GM19452 (cell line): ENCODE measurements at regions not wholly inside any gene's neighbourhood (a gene's known extent, or its start where the extent isn't known, plus 50 kb on each side); places are given as distances from the start of the nearest gene placed in this dataset.

Experiments used
- ATAC-seq: cut with Tn5 transposase; IDR thresholded peaks from one replicate; pipeline ENCODE4 v1.9.1; 2021; ENCODE audit not compliant: unreplicated experiment

DNA sequence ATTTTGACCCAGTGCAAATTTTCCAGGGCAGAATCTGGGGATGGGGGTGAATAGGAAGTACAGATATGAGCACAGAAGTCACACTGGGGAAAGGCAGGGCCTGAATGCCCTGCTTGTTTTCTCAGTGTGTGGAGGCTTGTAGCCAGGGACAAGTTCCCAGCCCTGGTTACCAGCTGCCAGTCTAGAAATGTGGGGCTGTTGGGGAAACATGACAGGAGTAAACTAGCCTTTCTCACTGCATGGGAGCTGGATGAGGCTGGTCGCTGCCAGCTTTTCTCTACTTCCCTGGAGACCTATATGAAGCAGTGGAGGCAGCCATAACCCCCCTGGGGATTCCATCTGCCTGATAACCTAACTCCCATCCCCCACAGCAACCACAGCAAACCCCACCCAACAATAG, 2267.7 kb downstream of the PCDH9 start:
- no peak for ATAC-seq

DNA sequence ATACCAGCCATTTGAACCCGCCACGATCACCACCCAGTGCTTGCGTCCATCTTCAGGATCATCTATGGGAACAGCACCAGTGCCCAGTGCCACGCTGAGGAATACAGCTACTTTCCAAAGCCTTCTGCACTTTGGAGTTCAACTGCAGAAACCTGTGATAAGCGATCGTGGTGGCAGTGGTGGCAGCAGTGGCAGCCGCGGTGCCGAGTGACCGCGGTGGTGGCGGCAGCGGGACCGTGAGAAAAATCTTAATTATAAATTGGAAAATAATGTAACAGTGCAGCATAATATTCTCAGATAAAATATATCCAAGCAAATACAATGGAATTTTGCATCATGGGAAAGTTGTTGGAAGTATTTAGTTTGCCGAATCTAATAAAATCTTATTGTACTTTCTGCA, 2270.9 kb downstream of the PCDH9 start:
- ATAC-seq: no peak

DNA sequence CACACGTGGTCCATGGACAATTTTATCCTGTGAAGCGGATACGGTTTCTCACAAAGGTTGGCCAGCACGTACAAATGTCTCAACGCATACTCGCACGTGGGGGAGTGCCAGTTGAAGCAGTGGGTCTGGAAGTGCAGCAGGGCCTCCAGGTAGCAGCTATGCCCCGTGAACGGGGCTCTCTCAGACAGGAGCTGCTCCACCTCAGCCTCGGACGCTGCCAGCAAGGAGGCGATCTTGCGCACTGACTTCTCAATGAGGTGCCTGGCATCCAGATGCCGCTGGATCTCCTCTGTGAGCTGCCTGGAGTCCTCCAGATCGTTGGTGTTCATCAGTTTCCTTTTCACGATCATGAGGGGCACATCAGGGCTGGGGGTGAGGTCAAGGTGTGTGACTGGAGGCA, 2272.0 kb downstream of the PCDH9 start:
- ATAC-seq: no peak

DNA sequence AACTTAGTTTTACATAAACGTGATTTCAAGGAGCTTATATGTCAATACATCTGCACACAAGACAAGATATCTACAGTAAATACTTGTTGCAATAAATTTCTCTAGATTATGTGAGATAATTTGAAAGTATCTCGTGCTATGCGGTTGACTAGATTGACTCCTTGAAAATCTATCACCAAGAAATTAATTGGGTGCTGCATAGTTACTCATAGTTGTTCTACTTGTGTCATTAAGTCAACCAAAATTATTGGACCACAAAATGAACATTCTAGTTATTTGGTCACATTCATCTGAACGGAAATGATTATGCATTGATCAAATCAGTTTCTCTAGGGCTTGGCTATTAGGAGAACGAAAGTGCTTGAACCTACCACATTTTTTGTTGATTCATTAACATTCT, 2291.5 kb downstream of the PCDH9 start:
- ATAC-seq: no peak

DNA sequence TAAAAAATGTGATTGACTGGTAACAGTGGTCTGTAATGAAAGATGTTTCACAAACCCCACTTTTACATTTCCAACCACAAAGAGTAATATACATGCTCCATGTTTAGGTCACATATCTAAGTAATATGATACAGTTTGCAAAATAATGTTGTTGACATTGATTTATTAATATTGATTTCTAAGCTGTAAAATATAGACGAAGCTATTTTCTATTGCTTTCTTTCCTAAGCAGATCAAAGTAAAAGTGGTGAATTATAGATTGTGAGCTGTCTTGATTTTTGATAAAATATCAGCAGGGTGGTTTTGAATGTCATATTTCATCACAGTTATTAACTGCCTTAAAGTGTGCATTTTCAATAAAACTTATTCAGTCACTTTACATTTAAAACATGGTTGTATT, 2292.8 kb downstream of the PCDH9 start:
- ATAC-seq: no peak

DNA sequence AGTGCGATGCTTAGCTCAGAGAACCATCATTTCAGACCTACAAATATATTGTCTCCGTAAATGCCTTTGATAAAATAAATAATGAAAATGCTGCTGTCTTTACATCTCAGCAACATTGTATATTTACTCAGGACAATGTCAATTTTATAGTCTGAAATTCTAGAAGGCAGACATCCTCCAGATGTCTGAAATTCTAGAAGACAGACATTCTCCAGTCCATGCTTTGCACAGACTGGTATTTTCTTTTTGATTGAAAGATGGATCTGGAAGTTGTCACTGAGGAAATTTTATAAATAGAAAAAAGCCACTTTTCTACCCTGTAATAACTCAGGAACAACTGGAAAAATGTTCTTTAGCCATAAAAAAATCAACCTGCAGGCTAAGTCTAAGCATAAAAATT, 2293.3 kb downstream of the PCDH9 start:
- no peak for ATAC-seq

DNA sequence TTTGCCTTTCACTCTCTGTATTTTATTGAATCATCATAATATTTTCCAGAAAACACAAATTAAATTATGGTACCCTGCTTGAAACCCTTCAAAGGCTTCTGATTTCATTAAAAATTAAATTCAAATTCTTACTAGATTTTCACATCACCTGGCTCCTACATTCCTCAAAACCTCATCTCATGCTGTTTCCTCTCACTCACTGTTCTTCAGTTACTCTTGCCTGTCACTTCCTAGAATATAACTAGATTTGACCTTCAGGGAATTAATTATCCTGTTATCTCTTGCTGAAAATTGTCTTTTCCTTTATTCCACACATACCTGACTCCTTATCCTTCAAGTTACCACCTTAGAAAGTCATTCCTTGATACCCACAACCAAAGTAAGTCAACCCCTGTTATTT, 2294.7 kb downstream of the PCDH9 start:
- no peak for ATAC-seq

DNA sequence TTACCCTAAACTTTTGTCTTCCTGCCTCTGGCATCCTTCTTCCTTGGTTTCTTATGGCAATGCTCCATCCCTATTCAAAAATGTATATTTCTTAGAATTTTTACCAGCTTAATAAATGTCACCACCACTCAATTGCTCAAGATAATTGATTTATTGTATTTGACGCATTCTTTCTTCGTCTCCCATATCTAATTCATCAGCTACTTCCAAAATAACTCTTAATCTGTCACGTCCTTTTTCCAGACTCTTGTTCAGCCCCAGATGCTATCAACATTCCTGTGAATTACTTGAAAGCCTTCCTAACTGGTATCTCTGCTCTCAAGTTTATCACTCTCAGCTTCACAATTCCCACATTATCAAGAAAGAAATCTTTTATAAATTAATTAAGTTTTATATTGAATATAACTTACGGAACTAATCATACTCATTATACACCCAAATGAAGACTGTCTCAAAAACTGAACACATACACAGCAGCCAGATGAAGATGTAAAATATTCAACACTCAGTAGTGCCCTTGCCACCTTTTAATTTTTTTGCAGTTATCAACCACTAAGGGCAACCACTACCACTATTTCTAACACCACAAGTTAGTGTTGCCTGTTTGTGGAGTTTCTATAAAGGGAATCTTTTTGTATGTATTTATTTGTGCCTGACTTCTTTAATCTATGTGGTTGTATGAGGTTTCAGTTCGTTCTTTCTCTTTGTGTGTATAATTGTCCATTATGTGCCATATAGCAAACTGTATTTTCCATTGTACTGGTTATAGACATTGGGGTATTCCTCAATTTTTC, 2295.4 kb downstream of the PCDH9 start:
- no peak for ATAC-seq

DNA sequence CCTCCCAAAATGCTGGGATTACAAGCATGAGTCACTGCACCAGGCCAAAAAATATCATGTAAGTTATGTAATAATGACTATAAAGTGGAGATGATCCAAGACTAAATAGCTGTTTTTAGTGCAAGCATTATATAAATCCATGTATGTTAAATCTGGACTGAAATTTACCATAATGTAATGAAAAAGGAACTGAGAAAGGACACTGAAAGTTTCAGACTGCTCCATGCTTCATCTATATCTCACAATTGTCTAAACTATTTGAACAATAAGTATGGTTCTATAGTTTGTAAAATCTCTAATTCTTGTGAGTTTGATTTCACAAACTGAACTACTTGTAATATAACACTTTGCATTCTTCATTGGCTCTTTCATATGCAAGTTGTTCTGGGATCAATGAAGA, 2299.5 kb downstream of the PCDH9 start:
- ATAC-seq: peak; percentile 40

DNA sequence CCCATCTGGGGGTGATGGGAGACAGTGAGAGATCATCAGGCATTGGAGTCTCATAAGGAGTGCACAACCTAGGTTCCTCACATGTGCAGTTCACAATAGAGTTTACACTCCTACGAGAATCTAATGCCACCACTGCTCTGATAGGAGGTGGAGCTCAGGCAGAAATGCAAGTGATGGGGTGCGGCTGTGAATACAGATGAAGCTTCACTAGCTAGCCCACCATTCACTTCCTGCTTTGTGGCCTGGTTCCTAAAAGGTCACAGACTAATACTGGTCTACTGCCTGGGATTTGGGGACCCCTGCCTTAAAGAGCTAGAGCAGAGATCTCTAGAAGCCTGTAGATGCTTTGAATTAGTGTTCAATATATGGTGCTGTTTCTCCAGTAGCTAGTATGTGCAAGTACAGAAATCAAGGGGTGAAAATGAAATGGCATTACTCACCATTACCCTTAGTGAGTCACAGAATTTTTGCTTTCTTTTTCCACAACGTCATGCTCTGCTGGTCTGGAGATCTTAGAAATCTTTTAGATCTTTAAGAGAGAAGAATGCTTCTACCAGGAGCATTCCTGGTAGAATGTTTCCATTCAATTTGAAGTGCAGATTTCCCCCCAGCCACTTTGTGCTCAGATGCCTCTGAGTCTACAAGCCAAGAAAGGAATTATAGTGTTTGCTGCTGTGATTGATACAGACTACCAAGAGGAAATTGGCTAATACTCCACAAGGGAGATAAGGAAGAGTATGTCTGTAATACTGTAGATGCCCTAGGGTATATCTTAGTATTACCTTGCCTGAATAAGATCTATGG, 2301.2 kb downstream of the PCDH9 start:
- peak; percentile 90 for ATAC-seq

DNA sequence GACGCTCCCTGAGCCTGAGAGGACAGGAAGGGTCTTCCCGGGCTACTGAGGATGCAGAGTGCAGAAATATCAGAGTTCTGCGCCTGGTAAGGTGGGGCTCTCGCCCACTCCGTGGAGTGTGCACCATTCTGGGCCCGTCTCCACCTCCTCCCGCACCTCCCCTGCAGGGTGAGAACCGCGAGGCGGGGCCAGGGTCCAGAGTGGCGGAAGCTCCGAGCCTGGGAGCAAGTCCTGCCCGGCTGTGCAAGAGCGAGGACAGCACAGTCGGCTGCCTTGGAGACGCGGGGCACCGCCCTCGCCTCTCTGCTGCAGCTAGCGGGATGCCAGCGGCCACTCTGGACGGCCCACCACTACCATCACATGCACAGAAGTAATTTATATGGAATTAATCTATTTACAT, 2304.4 kb downstream of the PCDH9 start:
- ATAC-seq: no peak

DNA sequence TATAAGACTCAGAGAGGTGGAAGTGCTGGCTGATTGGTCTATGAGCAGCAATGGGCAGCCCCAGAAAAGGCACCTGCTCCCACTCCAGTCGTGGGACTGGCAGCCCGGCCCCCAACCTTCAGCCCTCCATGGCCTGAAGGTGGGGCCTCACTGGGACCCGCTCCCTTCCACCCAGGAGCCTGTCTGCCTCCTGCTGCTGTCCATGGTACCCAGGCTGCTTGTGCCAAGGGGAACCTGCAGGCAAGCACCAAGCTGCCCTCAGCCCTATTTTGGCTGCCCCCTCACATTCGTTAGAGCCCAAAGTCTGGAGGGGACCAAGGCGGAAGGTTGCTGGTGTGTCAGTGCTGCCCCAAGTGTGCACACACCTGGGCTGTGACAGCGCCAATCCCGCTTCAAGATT, 2304.9 kb downstream of the PCDH9 start:
- ATAC-seq: no peak

DNA sequence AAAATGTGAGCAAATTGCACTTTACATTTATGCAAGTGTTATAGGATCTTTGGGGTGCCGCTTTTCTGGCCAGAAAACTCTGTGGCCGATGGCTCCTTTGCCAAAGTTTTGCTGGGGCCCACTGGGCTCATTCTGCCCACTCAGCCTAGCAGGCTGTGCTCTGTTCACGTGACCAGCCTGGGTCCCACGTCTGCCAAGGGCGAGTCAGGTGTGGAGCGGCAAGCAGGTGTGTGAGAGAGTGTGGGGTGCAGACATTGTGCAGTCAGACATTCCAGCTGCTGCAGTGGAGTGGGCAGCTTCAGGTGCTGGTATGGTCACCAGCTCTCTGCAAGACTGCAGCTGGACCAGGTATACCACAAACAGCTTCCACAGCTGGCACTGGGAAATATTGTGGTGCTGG, 2305.7 kb downstream of the PCDH9 start:
- ATAC-seq: no peak

DNA sequence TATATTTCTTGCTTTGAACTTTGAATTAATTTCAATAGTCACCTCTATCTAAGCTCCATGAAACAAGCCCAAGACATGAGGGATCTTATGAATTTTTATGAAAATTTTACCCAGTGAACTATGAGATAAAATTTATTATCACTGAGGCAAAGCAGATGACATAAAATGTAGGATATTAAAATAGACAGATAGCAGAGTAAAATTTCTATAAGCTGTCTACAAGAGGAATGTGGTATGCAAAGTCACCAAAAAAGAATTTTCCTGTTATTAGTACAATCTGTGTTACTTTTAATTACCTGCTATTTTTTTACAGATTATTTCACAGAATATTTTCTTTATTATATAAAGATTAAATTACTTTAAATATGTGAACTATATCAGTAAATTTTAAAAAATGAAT, 2312.6 kb downstream of the PCDH9 start:
- ATAC-seq: no peak

DNA sequence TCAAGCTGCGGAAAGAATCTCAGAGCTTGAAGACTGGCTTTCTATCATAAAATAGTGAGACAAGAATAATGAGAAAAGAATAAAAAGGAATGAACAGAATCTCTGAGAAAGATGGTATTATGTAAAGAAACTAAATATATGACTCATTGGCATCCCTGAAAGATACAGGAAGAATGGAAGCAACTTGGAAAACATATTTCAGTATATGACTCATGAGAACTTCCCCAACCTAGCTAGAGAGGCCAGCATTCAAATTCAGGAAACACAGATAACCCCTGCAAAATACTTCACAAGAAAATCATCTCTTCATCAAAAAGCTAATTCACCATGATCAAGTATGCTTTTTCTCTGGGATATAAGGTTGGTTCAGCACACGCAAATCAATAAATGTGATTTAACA, 2318.0 kb downstream of the PCDH9 start:
- ATAC-seq: no peak

DNA sequence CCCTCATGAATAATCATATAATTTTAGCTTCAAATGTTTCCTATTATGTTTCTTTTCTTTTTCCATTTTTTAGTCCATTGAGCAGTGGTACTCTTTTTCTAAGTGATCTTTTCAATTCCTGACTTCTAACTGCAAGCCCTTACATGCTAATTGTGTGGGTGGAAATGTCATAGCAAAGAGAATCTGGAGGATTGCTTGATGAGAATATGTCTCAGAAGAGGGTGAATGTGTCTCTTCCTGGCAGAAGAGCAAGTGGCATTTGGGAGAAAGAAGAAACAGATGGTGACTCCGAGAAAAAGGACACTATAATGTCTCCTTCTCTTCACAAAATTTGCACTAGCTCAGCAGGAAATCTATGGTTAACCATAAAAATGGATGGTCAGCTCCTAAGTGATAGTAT, 2320.0 kb downstream of the PCDH9 start:
- ATAC-seq: no peak

DNA sequence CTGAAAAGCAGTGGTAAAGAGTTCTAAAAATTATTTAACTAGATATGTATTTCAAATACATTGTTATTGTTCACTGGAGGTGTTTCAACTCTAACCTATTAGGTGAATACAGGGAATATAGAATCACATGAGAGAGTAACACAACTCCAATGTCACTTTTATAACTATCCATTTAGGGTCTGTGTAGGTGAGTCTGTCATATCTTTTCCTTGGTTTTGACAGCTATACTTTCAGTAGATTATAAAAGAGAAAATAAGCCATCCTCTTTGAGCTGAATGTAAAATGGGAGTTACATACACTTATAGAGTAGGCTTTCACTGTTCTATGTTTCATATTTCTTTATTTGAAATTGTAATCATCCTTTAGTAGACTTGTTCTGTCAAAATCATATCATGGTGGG, 2321.0 kb downstream of the PCDH9 start:
- no peak for ATAC-seq

DNA sequence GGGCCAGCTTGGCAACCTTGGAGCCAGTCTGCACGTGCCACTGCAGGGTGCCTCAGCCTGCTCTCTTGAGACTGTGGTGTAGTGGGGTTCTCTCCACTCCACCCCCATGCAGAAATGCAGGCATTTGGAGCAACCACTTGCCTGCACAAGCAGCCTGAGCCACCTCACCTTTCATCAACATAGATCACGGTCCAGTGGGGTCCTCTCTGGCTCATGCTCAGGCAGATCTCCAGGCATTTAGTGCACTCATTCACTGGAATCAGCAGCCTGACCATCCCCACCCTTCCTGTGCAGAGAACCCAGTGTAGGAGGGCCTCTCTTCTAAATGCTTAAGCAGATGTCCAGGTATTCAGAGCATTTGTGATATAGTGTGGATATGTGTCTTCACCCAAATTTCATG, 2330.1 kb downstream of the PCDH9 start:
- no peak for ATAC-seq

DNA sequence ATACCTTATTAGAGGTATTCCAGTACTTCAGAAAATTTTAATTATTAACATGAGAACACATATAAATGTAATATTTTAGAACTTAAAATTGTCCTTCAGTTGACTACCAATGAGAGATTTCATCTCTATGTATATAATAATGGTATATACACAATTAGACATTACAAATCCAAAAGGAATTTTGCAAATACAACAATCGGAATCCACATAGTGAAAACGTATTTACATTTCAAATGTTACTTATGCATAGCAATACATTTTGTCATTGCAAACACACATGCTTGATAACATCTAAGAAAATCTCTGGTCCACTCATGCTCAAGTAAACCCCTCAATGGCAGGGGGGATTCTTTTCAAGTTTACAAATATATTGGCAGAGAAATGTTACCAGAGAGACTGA, 2345.2 kb downstream of the PCDH9 start:
- ATAC-seq: no peak

DNA sequence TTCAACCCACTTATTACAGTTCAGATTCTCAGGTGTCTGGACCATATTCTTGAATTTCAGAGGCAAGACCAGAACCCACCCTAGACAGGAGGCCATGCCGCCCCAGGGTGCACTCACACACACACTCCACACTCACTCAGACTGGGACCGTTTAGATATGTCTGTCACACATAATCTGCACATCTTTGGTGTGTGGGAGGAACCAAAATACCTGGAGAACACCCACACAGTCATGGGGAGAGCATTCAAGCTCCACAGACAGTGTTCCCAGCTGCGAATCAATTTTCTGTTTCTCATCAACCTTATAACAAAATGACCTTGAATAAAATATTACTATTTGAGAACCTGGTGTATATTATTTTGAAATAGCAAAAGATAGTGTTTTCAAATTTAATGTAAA, 2353.0 kb downstream of the PCDH9 start:
- no peak for ATAC-seq

DNA sequence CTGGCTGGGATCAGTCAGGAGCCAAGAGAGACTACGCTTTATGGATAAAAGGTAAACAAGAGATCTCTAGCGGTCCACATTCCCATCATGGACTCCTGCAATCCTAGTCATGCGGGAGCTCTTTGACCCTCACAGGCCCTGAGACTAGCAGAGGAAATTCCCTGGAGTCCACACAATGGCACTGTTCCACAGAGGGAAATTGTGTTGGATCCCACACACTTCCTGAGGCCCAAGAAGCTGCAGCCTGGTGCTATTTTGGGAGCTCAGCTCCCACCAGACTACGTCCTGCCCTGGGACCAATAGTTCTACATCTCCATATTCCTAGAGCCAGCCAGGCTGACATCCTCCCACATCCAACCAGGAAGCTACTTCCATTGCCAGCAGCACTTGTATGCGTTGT, 2358.4 kb downstream of the PCDH9 start:
- no peak for ATAC-seq

DNA sequence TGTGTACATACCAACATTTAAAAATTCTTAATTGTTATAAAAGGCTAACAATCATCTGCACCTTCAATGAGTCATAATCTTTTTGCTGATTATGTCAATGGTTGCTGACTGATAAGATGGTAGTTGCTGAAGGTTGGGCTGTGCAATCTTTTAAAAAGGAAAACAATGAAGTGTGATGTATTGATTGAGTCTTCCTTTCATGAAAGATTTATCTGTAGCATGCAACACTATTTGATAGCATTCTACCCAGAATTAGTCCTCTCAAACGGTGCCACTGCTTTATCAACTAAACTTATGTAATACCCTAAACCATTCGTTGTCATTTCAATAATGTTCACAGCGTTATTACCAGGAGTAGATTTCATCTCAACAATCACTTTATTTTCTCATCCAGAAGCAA, 2360.6 kb downstream of the PCDH9 start:
- ATAC-seq: no peak

DNA sequence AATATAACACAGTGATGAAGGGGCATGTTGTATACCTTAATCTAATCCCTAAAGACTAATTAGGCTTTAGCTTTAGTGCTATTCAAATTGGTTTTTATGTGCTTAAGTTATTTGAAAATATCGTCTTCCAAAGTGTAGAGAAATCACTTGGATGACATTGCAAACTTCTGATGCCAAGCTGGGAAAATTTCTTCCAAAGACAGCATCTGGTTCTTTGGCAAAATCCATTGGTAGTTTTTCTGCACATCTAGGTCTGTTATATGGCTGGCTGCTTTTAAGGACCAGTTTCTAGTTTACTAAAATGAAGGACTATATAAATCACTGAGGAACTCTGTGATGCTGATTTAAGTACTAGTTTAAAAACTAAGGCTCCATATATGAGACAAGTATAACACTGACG, 2362.3 kb downstream of the PCDH9 start:
- ATAC-seq: no peak
